GM12878 (cell line): ENCODE measurements at regions not wholly inside any gene's neighbourhood (a gene's known extent, or its start where the extent isn't known, plus 50 kb on each side); places are given as distances from the start of the nearest gene placed in this dataset.

Experiments
- ATAC-seq: fragments of 200-7000 bp; cut with Tn5 transposase; 3 replicates; pipeline ENCODE4 v1.9.1; 2020; ENCODE audit warnings: mild to moderate bottlenecking, moderate library complexity
- BruUV-seq: library from RNA; stranded (reverse); fragments of 400-500 nt; replicated peaks from 2 replicates; lab custom pipeline; 2021; lab: Mats Ljungman, UMichigan
- CTCF ChIA-PET: fragments of 300-600 bp; sonication (Branson Sonifier 250); formaldehyde crosslinking; extraction: SDS; loops from one replicate; lab custom pipeline; 2021; ENCODE audit warnings: inconsistent platforms; lab: Yijun Ruan, JAX
- POLR2A ChIA-PET: fragments of 350-600 bp; formaldehyde crosslinking; extraction: SDS; loops from one replicate; lab custom pipeline; 2021; ENCODE audit warnings: inconsistent platforms; lab: Charles Lee
- RAD21 ChIA-PET: fragments of 300-600 bp; sonication (Branson Sonifier 250); formaldehyde crosslinking; loops from one replicate; lab custom pipeline; 2023; ENCODE audit warnings: antibody characterized with exemption; ENCODE audit not compliant: unreplicated experiment; lab: Charles Lee
- SMC1A ChIA-PET: fragments of 300-600 bp; sonication (Branson Sonifier 250); formaldehyde crosslinking; loops from one replicate; lab custom pipeline; 2023; ENCODE audit not compliant: unreplicated experiment, uncharacterized antibody; lab: Charles Lee
- DNase-seq: peaks from one replicate; pipeline ENCODE4 v3.0.0-alpha.2; 2011; ENCODE audit warnings: low read depth, low spot score
- FAIRE-seq: peaks from 3 replicates; lab custom pipeline; 2011; peaks lifted over from hg19 to GRCh38; lab: Jason Lieb, UNC
- H2AFZ ChIP-seq: 2 replicates; pipeline ENCODE4 v1.6.0; 2011; ENCODE audit warnings: low read depth, low read length, control low read depth; ENCODE audit not compliant: control insufficient read depth
- H3K27ac ChIP-seq: 2 replicates; pipeline ENCODE4 v1.5.1; 2011; ENCODE audit warnings: control low read depth; ENCODE audit not compliant: control insufficient read depth, insufficient read depth
- H3K27me3 ChIP-seq, 2 experiments: replicated peaks in 1 of 2; 2 replicates each; pipeline versions ENCODE4 v1.6.0 to v1.6.1; 2011; ENCODE audit warnings: low read length in 1 of 2; ENCODE audit not compliant: control insufficient read depth in 2 of 2, insufficient read depth in 2 of 2
- H3K36me3 ChIP-seq, 2 experiments: 2 replicates each; pipeline ENCODE4 v1.5.1; 2011; ENCODE audit warnings: low read length in 1 of 2; ENCODE audit not compliant: control insufficient read depth in 2 of 2, insufficient read depth in 2 of 2
- H3K4me1 ChIP-seq: 2 replicates; pipeline ENCODE4 v1.6.1; 2011; ENCODE audit warnings: mild to moderate bottlenecking, low read length, moderate library complexity, mixed read lengths; ENCODE audit not compliant: control insufficient read depth, insufficient read depth
- H3K4me2 ChIP-seq: 2 replicates; pipeline ENCODE4 v1.6.0; 2011; ENCODE audit warnings: control low read depth; ENCODE audit not compliant: control insufficient read depth, insufficient read depth
- H3K4me3 ChIP-seq: fragments of 200-600 bp; sonication (generic); 2 replicates; pipeline ENCODE4 v1.5.1; 2016
- H3K79me2 ChIP-seq: 2 replicates; pipeline ENCODE4 v1.6.0; 2011; ENCODE audit warnings: low read length; ENCODE audit not compliant: control insufficient read depth, insufficient read depth
- H3K9ac ChIP-seq: 2 replicates; pipeline ENCODE4 v1.8.0; 2011; ENCODE audit warnings: low read length, control low read depth, mixed read lengths; ENCODE audit not compliant: control insufficient read depth, insufficient read depth
- H3K9me3 ChIP-seq: replicated peaks from 3 replicates; pipeline ENCODE4 v1.5.1; 2011; ENCODE audit warnings: mild to moderate bottlenecking, low read length; ENCODE audit not compliant: control insufficient read depth, insufficient read depth
- H4K20me1 ChIP-seq: 2 replicates; pipeline ENCODE4 v1.6.0; 2011; ENCODE audit not compliant: control insufficient read depth, insufficient read depth
- BCL11A ChIP-seq: IDR thresholded peaks from 2 replicates; pipeline ENCODE4 v1.6.1; 2011; ENCODE audit warnings: low read depth, low read length
- CREB1 ChIP-seq: IDR thresholded peaks from 2 replicates; pipeline ENCODE4 v1.6.1; 2012; ENCODE audit warnings: low read depth, mild to moderate bottlenecking, inconsistent platforms
- EED ChIP-seq: sonication (generic); IDR thresholded peaks from 2 replicates; pipeline ENCODE4 v1.6.1; 2016; ENCODE audit warnings: antibody characterized with exemption, low read depth
- EGR1 ChIP-seq, 2 experiments: IDR thresholded peaks; 1 replicate in 1 of 2; 2 replicates in 1 of 2; pipeline ENCODE4 v1.6.1; 2011 to 2012; ENCODE audit warnings: low read depth in 2 of 2, low read length in 2 of 2, borderline replicate concordance in 1 of 2, mild to moderate bottlenecking in 1 of 2, moderate library complexity in 1 of 2
- IKZF2 ChIP-seq, 2 experiments: fragments of 450-650 bp; IDR thresholded peaks; 2 replicates each; pipeline ENCODE4 v1.6.1; 2017; ENCODE audit warnings: mild to moderate bottlenecking in 2 of 2, moderate library complexity in 2 of 2
- JUNB ChIP-seq: IDR thresholded peaks from 2 replicates; pipeline ENCODE4 v1.6.1; 2016; ENCODE audit warnings: antibody characterized with exemption, mild to moderate bottlenecking
- MLLT1 ChIP-seq: fragments of 450-650 bp; IDR thresholded peaks from 2 replicates; pipeline ENCODE4 v1.6.1; 2016; ENCODE audit warnings: mild to moderate bottlenecking
- NRF1 ChIP-seq: conservative IDR thresholded peaks from 2 replicates; pipeline ENCODE4 v1.6.1; 2011; ENCODE audit warnings: mild to moderate bottlenecking, low read depth, low read length, improper control_type of control experiment
- POU2F2 ChIP-seq: IDR thresholded peaks from 3 replicates; pipeline ENCODE4 v1.6.1; 2011; ENCODE audit warnings: low read depth, mild to moderate bottlenecking, low read length, borderline replicate concordance
- RCOR1 ChIP-seq: conservative IDR thresholded peaks from 2 replicates; pipeline ENCODE4 v1.6.1; 2012; ENCODE audit warnings: low read depth, low read length, improper control_type of control experiment
- WGBS: methylation state at CpG from one replicate; pipeline ENCODE4 v1.1.6; 2016; ENCODE audit warnings: low lambda C conversion rate; ENCODE audit not compliant: insufficient replicate concordance, insufficient coverage; ENCODE audit errors: missing lambda C conversion rate; 5-methylcytosine and 5-hydroxymethylcytosine counted together
- in situ Hi-C: fragments of 300-500 bp; cut with MboI; formaldehyde crosslinking; loops from 9 replicates; pipeline ENCODE4 v1.14.3; 2018; ENCODE audit warnings: mixed read lengths
- intact Hi-C: fragments of 100-400 bp; cut with micrococcal nuclease; formaldehyde crosslinking; loops from one replicate; pipeline ENCODE4 v1.14.2; 2022; ENCODE audit not compliant: unreplicated experiment
- TF ChIP-seq, protein P1 (sequence below): IDR thresholded peaks from 2 replicates; pipeline ENCODE4 v1.6.1; 2011; ENCODE audit warnings: borderline replicate concordance, low read depth, mild to moderate bottlenecking, moderate library complexity, low read length; ENCODE audit not compliant: insufficient read depth, poor library complexity, severe bottlenecking
- TF ChIP-seq, protein P2 (sequence below): fragments of 450-650 bp; IDR thresholded peaks from 2 replicates; pipeline ENCODE4 v1.6.1; 2017; ENCODE audit warnings: low read depth, mild to moderate bottlenecking, moderate library complexity
- TF ChIP-seq, protein P3 (sequence below): fragments of 450-650 bp; formaldehyde crosslinking; IDR thresholded peaks from 2 replicates; pipeline ENCODE4 v1.5.0; 2022; ENCODE audit warnings: mild to moderate bottlenecking, missing genetic modification characterization

GRCh38 chr3:71875461-71875947 is 90.6 kb upstream of the PROK2 start (continued):
- TF ChIP-seq EED: peak; percentile 79
- TF ChIP-seq RCOR1: 0 out of 2 replicates have a peak, but pooled peaks have one; percentile 29
- 0 out of 2 replicates have a peak, but pooled peaks have one; percentile 19 for TF ChIP-seq CREB1
- TF ChIP-seq MLLT1: 0 out of 2 replicates have a peak, but pooled peaks have one; percentile 26
- peak; percentile 48 to 55; a peak in 2 of 4 replicates for TF ChIP-seq IKZF2 (IDR thresholded peaks at IDR 0.05)

DNA sequence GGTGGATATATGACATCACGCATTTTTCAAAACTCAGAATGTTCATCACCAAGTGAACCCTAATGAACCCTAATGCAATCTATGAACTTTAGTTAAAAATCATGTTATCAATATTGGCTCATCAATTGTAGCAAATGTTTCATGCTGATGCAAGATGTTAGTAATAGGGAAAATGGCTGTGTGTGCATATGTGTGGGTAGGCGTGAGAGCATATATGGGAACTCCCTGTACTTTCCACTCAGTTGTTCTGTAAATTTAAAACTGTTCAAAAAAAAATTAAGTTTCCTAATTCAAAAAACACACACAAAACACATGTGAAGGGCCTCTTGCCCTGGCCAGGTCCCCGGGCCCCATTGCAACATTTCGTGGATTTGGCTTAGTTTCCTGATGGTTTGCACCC is 89.7 kb upstream of the PROK2 start:
- intact Hi-C loops: loop anchor here (1.0 to 10.0 kb wide), 8 partner anchors 53 to 948 kb away; partner anchors contain the start of gene RYBP
- RAD21 ChIA-PET: interaction anchor here (0.6 to 4.1 kb wide), 18 partner anchors 10 to 1211 kb away, joined by 3 to 20 read pairs (median 4); no protein-coding TSS in a partner anchor
- TF ChIP-seq NRF1 (no peak), BCL11A (0 out of 2 replicates have a peak, but pooled peaks have one; percentile 36), JUNB (peak; percentile 27; the same call in 1 of the 2 replicates), EGR1 (IDR thresholded peaks at IDR 0.05; ENCODE audit: borderline replicate concordance in 1 of 2, low read depth in 2 of 2, low read length in 2 of 2) (peak in 1 of 2 experiments; percentile 13; a peak in 1 of 3 replicates), CREB1 (0 out of 2 replicates have a peak, but pooled peaks have one; percentile 22), POU2F2 (0 out of 3 replicates have a peak, but pooled peaks have one; percentile 32)
- TF ChIP-seq, protein P1, sequence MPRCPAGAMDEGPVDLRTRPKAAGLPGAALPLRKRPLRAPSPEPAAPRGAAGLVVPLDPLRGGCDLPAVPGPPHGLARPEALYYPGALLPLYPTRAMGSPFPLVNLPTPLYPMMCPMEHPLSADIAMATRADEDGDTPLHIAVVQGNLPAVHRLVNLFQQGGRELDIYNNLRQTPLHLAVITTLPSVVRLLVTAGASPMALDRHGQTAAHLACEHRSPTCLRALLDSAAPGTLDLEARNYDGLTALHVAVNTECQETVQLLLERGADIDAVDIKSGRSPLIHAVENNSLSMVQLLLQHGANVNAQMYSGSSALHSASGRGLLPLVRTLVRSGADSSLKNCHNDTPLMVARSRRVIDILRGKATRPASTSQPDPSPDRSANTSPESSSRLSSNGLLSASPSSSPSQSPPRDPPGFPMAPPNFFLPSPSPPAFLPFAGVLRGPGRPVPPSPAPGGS: peak; percentile 16
- TF ChIP-seq, protein P2, sequence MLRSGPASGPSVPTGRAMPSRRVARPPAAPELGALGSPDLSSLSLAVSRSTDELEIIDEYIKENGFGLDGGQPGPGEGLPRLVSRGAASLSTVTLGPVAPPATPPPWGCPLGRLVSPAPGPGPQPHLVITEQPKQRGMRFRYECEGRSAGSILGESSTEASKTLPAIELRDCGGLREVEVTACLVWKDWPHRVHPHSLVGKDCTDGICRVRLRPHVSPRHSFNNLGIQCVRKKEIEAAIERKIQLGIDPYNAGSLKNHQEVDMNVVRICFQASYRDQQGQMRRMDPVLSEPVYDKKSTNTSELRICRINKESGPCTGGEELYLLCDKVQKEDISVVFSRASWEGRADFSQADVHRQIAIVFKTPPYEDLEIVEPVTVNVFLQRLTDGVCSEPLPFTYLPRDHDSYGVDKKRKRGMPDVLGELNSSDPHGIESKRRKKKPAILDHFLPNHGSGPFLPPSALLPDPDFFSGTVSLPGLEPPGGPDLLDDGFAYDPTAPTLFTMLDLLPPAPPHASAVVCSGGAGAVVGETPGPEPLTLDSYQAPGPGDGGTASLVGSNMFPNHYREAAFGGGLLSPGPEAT: peak; percentile 78; the same call in 1 of the 2 replicates
- TF ChIP-seq, protein P3, sequence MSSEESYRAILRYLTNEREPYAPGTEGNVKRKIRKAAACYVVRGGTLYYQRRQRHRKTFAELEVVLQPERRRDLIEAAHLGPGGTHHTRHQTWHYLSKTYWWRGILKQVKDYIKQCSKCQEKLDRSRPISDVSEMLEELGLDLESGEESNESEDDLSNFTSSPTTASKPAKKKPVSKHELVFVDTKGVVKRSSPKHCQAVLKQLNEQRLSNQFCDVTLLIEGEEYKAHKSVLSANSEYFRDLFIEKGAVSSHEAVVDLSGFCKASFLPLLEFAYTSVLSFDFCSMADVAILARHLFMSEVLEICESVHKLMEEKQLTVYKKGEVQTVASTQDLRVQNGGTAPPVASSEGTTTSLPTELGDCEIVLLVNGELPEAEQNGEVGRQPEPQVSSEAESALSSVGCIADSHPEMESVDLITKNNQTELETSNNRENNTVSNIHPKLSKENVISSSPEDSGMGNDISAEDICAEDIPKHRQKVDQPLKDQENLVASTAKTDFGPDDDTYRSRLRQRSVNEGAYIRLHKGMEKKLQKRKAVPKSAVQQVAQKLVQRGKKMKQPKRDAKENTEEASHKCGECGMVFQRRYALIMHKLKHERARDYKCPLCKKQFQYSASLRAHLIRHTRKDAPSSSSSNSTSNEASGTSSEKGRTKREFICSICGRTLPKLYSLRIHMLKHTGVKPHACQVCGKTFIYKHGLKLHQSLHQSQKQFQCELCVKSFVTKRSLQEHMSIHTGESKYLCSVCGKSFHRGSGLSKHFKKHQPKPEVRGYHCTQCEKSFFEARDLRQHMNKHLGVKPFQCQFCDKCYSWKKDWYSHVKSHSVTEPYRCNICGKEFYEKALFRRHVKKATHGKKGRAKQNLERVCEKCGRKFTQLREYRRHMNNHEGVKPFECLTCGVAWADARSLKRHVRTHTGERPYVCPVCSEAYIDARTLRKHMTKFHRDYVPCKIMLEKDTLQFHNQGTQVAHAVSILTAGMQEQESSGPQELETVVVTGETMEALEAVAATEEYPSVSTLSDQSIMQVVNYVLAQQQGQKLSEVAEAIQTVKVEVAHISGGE (CRISPR knock-in tag): no peak

More for the DNA sequence above, 89.7 kb upstream of the PROK2 start:
- Histone ChIP-seq H3K79me2 (no peaks in the 10 kb centered on the region), H3K4me1 (peaks cover 19% of the 10 kb centered on the region), H3K4me3 (no peak overlapping the region), H3K27ac (0 out of 2 replicates have a peak overlapping the region, but pooled peaks have one; percentile 38), H3K36me3 (no peaks in the 10 kb centered on the region), H2AFZ (no peak overlapping the region), H4K20me1 (no peaks in the 10 kb centered on the region), H3K9me3 (no peaks in the 10 kb centered on the region), H3K9ac (no peak overlapping the region), H3K27me3 (no peaks in the 10 kb centered on the region), H3K4me2 (no peak overlapping the region)
- CTCF ChIA-PET: interaction anchor here (0.5 to 8.5 kb wide), 37 partner anchors 10 to 1778 kb away, joined by 3 to 122 read pairs (median 4); no protein-coding TSS in a partner anchor
- ATAC-seq (peak; percentile 57), DNase-seq (no peak), FAIRE-seq (no peak)
- 72% methylated on average over 4 of the region's 4 CpGs for WGBS
- SMC1A ChIA-PET: interaction anchor here (0.7 to 3.9 kb wide), 23 partner anchors 9 to 947 kb away, joined by 3 to 36 read pairs (median 3); no protein-coding TSS in a partner anchor
- no TSS peak for BruUV-seq
- in situ Hi-C loops: loop anchor here (10.0 kb wide), 1 partner anchor 1210 kb away; no protein-coding TSS in a partner anchor
- POLR2A ChIA-PET: no interaction called here
